Muscle of back (tissue), 3 donors: ENCODE measurements at regions not wholly inside any gene's neighbourhood (a gene's known extent, or its start where the extent isn't known, plus 50 kb on each side); places are given as distances from the start of the nearest gene placed in this dataset.

ENCODE experiments used
- DNase-seq, 3 donors: peaks; one replicate each; pipeline versions ENCODE4 v3.0.0 to v3.0.0-alpha.2; 2013

- no peak for DNase-seq
Measured at GRCh38 chr14:97441740-97442362, 644.7 kb downstream of the VRK1 start.

- DNase-seq, result no peak
Measured at GRCh38 chr14:97442363-97442762, 645.2 kb downstream of the VRK1 start.

- DNase-seq, result no peak
Measured at GRCh38 chr14:97443412-97443811, 646.2 kb downstream of the VRK1 start.

GRCh38 chr14:97444248-97444647, 647.1 kb downstream of the VRK1 start:
- DNase-seq, result no peak

- no peak for DNase-seq
Measured at GRCh38 chr14:97445367-97445766, 648.2 kb downstream of the VRK1 start.

GRCh38 chr14:97446087-97446486, 648.9 kb downstream of the VRK1 start:
- no peak for DNase-seq

- no peak for DNase-seq
Measured at GRCh38 chr14:97452314-97452713, 655.1 kb downstream of the VRK1 start.

GRCh38 chr14:97453991-97454390, 656.8 kb downstream of the VRK1 start:
- no peak for DNase-seq

- DNase-seq, result no peak
Measured at GRCh38 chr14:97456462-97456861, 659.3 kb downstream of the VRK1 start.

- DNase-seq, result peak in 1 of 3 donors; percentile 20
Measured at GRCh38 chr14:97456958-97457357, 659.8 kb downstream of the VRK1 start.

- no peak for DNase-seq
Measured at GRCh38 chr14:97457575-97458085, 660.4 kb downstream of the VRK1 start.

GRCh38 chr14:97458255-97458654, 661.1 kb downstream of the VRK1 start:
- DNase-seq, result peak in 1 of 3 donors; percentile 38

- DNase-seq, result peak in 2 of 3 donors; percentile 20 to 52
Measured at GRCh38 chr14:97458661-97459579, 661.7 kb downstream of the VRK1 start.

- no peak for DNase-seq
Measured at GRCh38 chr14:97462081-97462480, 664.9 kb downstream of the VRK1 start.

GRCh38 chr14:97468220-97468619, 671.0 kb downstream of the VRK1 start:
- DNase-seq, result no peak

GRCh38 chr14:97477353-97477752, 680.2 kb downstream of the VRK1 start:
- no peak for DNase-seq

- DNase-seq, result peak in 2 of 3 donors; percentile 3 to 4
Measured at GRCh38 chr14:97485201-97485600, 688.0 kb downstream of the VRK1 start.

- DNase-seq, result no peak
Measured at GRCh38 chr14:97486601-97487120, 689.5 kb downstream of the VRK1 start.

- no peak for DNase-seq
Measured at GRCh38 chr14:97489750-97490149, 692.6 kb downstream of the VRK1 start.

GRCh38 chr14:97490521-97491070, 693.4 kb downstream of the VRK1 start:
- no peak for DNase-seq

GRCh38 chr14:97491697-97492096, 694.5 kb downstream of the VRK1 start:
- DNase-seq, result no peak

- no peak for DNase-seq
Measured at GRCh38 chr14:97499790-97500481, 702.8 kb downstream of the VRK1 start.
